Thymus (tissue), 11 donors: ENCODE measurements at regions not wholly inside any gene's neighbourhood (a gene's known extent, or its start where the extent isn't known, plus 50 kb on each side); places are given as distances from the start of the nearest gene placed in this dataset.

ENCODE experiments used
- DNase-seq, 9 donors: peaks; one replicate each; pipeline ENCODE4 v3.0.0-alpha.2; 2013; ENCODE audit warnings: low spot score in 9 of 9, low read depth in 6 of 9, missing footprints in 1 of 9
- H3K27ac ChIP-seq, 2 donors: one replicate each; pipeline ENCODE4 v1.5.1; 2013; ENCODE audit warnings: control low read depth in 1 of 2, low read depth in 1 of 2, low read length in 1 of 2, mild to moderate bottlenecking in 1 of 2, moderate library complexity in 1 of 2
- H3K27me3 ChIP-seq, 2 donors: one replicate each; pipeline ENCODE4 v1.5.1; 2013; ENCODE audit warnings: low read length in 1 of 2; ENCODE audit not compliant: control insufficient read depth in 2 of 2, insufficient read depth in 1 of 2
- H3K36me3 ChIP-seq, 2 donors: one replicate each; pipeline ENCODE4 v1.5.1; 2013; ENCODE audit warnings: low read length in 1 of 2, mild to moderate bottlenecking in 1 of 2, moderate library complexity in 1 of 2; ENCODE audit not compliant: control insufficient read depth in 2 of 2, insufficient read depth in 2 of 2
- H3K4me1 ChIP-seq, 2 donors: one replicate each; pipeline ENCODE4 v1.5.1; 2013; ENCODE audit warnings: low read length in 2 of 2; ENCODE audit not compliant: control insufficient read depth in 2 of 2, insufficient read depth in 2 of 2
- H3K4me3 ChIP-seq, 2 donors: one replicate each; pipeline ENCODE4 v1.5.1; 2013; ENCODE audit warnings: low read length in 2 of 2, control low read depth in 1 of 2, mild to moderate bottlenecking in 1 of 2
- H3K9me3 ChIP-seq, 2 donors: one replicate each; pipeline ENCODE4 v1.5.1; 2013; ENCODE audit warnings: low read length in 1 of 2, mild to moderate bottlenecking in 1 of 2; ENCODE audit not compliant: control insufficient read depth in 2 of 2, insufficient read depth in 1 of 2
- WGBS: extraction: QIAGEN DNeasy Blood & Tissue Kit; methylation state at CpG from one replicate; pipeline ENCODE4 v1.1.7; 2013; 5-methylcytosine and 5-hydroxymethylcytosine counted together
- donor health status: healthy.

DNA sequence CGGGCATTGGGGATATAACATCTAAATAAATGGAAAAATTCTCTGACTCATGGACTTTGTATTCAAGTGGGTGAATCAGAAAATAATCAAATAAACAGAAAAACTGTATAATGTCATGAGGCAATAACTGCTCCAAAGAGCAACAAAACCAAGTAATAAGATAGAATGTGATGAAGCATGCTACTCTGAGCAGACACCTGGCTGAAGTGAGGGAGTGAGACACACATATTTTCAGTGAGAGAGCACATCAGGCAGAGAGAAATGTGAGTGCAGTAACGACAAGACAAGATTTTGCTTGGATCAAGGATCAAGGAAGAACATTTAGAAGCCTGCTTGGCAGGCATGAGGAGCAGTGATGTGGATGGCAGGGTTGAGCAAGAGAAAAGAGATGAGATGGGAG lies 75.8 kb upstream of the CCDC91 start:
- DNase-seq: no peak
- Histone ChIP-seq H3K27me3 (no peaks in the 10 kb centered on the region), H3K4me1 (no peaks in the 10 kb centered on the region), H3K4me3 (no peak overlapping the region), H3K9me3 (no peaks in the 10 kb centered on the region), H3K36me3 (no peaks in the 10 kb centered on the region), H3K27ac (no peak overlapping the region)
- 94% methylated on average over 2 of the region's 2 CpGs for WGBS

DNA sequence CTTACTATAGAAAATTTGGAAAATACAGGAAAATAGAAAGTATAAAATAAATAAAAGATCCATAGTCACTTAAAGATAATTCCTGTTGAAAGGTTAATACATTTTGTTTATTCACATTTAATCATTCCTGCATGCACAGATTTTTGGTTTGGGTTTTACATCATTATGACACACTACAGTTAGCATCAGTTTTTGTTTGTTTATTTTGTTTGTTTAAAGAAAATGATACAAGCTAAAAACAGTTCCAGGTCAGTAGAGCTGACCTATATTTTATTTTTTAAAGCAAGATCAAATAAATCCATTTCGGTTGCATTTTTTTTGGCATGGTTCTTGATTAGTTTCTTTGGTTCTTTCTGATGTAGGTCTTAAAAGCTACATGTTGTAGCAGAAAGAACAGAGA lies 68.8 kb upstream of the CCDC91 start:
- Histone ChIP-seq H3K36me3 (no peaks in the 10 kb centered on the region), H3K27me3 (no peaks in the 10 kb centered on the region), H3K4me3 (no peak overlapping the region), H3K9me3 (no peaks in the 10 kb centered on the region), H3K4me1 (no peaks in the 10 kb centered on the region), H3K27ac (no peak overlapping the region)
- DNase-seq: no peak
- WGBS: 96% methylated on average over 1 of the region's 1 CpG

DNA sequence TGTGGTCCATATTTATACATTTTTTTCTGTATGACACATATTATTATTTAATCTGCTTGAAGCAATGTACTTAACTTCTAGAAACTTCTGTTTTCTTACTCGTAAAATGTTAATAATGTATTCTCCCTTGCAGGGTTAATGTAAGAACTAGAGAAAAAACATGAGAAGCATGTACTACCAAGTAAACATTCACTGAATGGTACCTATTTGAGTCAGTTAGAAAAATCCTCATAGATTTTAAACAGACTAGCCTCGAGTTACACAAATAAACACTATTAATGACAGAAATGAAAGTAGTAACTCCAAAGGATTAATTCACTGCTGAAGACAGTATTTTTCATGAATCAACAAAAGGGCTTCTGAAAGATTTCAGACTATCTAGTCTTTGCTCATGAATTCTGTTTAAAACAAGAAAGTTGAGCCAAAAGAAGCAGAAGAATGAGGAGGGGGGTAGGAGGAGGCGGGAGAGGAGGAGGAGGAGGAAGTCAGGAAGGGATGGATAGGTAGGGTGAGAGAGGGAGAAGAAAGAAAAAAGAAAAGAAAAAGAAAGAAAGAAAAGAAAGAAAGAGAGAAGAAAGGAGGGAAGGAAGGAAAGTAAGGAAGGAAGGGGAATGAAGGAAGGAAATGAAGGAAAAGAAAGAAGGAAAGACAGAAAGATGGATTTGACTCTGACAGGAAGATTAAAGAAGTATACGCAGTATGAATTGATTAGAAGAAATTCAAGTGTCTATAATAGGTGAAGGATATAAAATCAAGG lies 68.2 kb upstream of the CCDC91 start:
- no peak for DNase-seq
- no peaks in the 10 kb centered on the region for H3K4me1 ChIP-seq
- H3K27me3 ChIP-seq: no peaks in the 10 kb centered on the region
- H3K27ac ChIP-seq: no peak overlapping the region
- 94% methylated on average over 4 of the region's 4 CpGs for WGBS
- no peaks in the 10 kb centered on the region for H3K9me3 ChIP-seq
- H3K4me3 ChIP-seq: no peak overlapping the region
- no peaks in the 10 kb centered on the region for H3K36me3 ChIP-seq

- 93% methylated on average over 3 of the region's 3 CpGs for WGBS
- H3K27me3 ChIP-seq: no peaks in the 10 kb centered on the region
Measured at GRCh38 chr12:28122756-28123155, 67.5 kb upstream of the CCDC91 start.

GRCh38 chr12:28127455-28127854 lies 62.8 kb upstream of the CCDC91 start:
- Histone ChIP-seq H3K4me3 (no peak overlapping the region), H3K27ac (no peak overlapping the region), H3K36me3 (no peaks in the 10 kb centered on the region), H3K9me3 (no peaks in the 10 kb centered on the region), H3K27me3 (no peaks in the 10 kb centered on the region), H3K4me1 (no peaks in the 10 kb centered on the region)
- WGBS: 91% methylated on average over 3 of the region's 3 CpGs
- no peak for DNase-seq

More at GRCh38 chr12:28122756-28123155, 67.5 kb upstream of the CCDC91 start:
- Histone ChIP-seq H3K9me3 (no peaks in the 10 kb centered on the region), H3K36me3 (no peaks in the 10 kb centered on the region), H3K27ac (no peak overlapping the region), H3K4me3 (no peak overlapping the region), H3K4me1 (no peaks in the 10 kb centered on the region)
- DNase-seq: no peak

GRCh38 chr12:28129031-28129430 lies 61.2 kb upstream of the CCDC91 start:
- Histone ChIP-seq H3K4me3 (no peak overlapping the region), H3K9me3 (no peaks in the 10 kb centered on the region), H3K27me3 (no peaks in the 10 kb centered on the region), H3K27ac (no peak overlapping the region), H3K36me3 (no peaks in the 10 kb centered on the region), H3K4me1 (no peaks in the 10 kb centered on the region)
- no peak for DNase-seq
- WGBS: 92% methylated on average over 1 of the region's 1 CpG

DNA sequence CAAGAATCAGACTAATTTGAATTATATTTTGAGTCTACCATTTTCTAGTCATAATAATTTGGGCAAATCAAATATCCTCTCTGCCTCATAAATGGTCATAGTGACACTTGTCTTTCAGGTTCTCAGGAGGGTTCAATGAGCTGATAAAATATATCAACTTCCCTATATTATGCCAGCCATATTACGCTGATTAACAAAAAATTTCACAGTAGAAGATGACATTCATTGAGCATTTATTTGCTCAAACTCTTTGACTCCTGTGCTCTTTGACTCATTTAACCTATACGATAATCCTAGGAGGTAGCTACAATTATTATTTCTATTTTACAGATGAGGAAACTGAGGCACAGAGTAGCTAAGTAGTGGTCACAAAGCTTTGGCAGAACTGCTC lies 60.0 kb upstream of the CCDC91 start:
- H3K27me3 ChIP-seq: no peaks in the 10 kb centered on the region
- no peak overlapping the region for H3K4me3 ChIP-seq
- H3K27ac ChIP-seq: no peak overlapping the region
- no peaks in the 10 kb centered on the region for H3K9me3 ChIP-seq
- H3K4me1 ChIP-seq: no peaks in the 10 kb centered on the region
- 95% methylated on average over 2 of the region's 2 CpGs for WGBS
- no peak for DNase-seq
- no peaks in the 10 kb centered on the region for H3K36me3 ChIP-seq

DNA sequence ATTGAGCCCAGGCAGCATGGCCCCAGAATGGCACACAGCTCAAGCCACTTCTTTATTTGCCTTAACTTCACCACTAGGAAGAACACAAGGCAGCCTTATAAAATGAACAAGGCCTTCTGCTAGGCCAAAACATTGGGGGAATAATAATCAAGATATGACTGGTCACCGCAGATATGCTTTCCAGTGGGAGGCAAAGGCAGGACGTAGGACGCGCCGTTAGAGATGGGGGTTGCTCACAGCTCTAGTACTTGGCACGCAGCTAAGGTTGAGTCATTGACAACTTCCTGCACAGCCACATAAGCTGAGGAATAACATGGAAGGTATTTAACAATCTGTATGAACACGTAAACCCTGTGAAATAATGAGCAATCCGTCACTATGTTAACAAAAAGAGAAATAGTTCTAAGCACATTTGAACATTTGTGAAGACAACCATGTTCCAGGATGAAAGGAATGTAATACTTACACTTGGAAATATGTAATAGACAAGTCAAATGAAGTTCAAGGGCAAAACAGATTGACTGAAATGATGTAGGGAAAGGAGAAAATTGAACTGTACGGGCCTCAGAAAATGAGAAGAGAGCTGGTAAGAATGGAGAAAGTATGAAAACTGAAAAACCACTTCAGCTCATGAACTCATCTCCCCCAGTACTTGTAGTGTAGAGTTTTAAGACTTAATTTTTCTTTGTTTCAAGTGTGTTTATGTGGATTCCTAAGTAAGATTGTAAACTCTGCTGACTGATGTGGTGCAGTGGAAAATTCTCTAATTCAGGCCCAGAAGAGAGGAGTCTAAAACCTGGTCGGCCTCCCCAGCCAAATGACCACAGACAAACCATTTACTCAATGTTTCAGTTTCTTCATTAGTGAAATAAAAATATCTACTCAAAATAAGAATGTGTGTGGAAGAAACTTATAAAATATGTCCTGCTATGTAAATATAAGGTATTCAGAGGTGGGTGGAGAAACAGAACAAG lies 59.3 kb upstream of the CCDC91 start:
- no peak overlapping the region for H3K4me3 ChIP-seq
- no peaks in the 10 kb centered on the region for H3K36me3 ChIP-seq
- no peaks in the 10 kb centered on the region for H3K9me3 ChIP-seq
- H3K4me1 ChIP-seq: no peaks in the 10 kb centered on the region
- H3K27ac ChIP-seq: no peak overlapping the region
- no peak for DNase-seq
- no peaks in the 10 kb centered on the region for H3K27me3 ChIP-seq
- 97% methylated on average over 10 of the region's 10 CpGs for WGBS

GRCh38 chr12:28132398-28132797 lies 57.9 kb upstream of the CCDC91 start:
- Histone ChIP-seq H3K36me3 (no peaks in the 10 kb centered on the region), H3K9me3 (no peaks in the 10 kb centered on the region), H3K27me3 (no peaks in the 10 kb centered on the region), H3K4me3 (no peak overlapping the region), H3K27ac (no peak overlapping the region), H3K4me1 (no peaks in the 10 kb centered on the region)
- DNase-seq: no peak
- WGBS: 96% methylated on average over 3 of the region's 3 CpGs
